A549 (cell line): ENCODE measurements at regions not wholly inside any gene's neighbourhood (a gene's known extent, or its start where the extent isn't known, plus 50 kb on each side); places are given as distances from the start of the nearest gene placed in this dataset.

Experiments
- ATAC-seq, 2 experiments: fragments of 200-7000 bp in 1 of 2; fragments of >200 bp in 1 of 2; cut with Nextera tagmentation in 1 of 2; cut with Tn5 transposase in 1 of 2; 3 replicates each; pipeline versions ENCODE4 v1.8.0 to v1.9.1; 2018 to 2020; ENCODE audit warnings: mild to moderate bottlenecking in 1 of 2, moderate library complexity in 1 of 2
- CTCF ChIA-PET: fragments of 300-600 bp; sonication (Branson Sonifier 250); formaldehyde crosslinking; extraction: SDS; loops from one replicate; lab custom pipeline; 2021; ENCODE audit warnings: antibody characterized with exemption, inconsistent platforms; lab: Yijun Ruan, JAX
- POLR2A ChIA-PET: fragments of 350-600 bp; formaldehyde crosslinking; extraction: SDS; loops from one replicate; lab custom pipeline; 2021; ENCODE audit warnings: antibody characterized with exemption, inconsistent platforms; lab: Yijun Ruan, JAX
- DNase-seq, 2 experiments: peaks; one replicate each; pipeline versions ENCODE4 v3.0.0 to v3.0.0-alpha.2; 2011 to 2016; ENCODE audit warnings: low read depth in 1 of 2, low spot score in 1 of 2
- FAIRE-seq: peaks from 2 replicates; lab custom pipeline; 2011; peaks lifted over from hg19 to GRCh38; lab: Jason Lieb, UNC
- H3K27ac ChIP-seq, 2 experiments: fragments of >200 bp; sonication (Bioruptor Twin); formaldehyde crosslinking; 3 replicates each; pipeline ENCODE4 v1.5.1; 2016 to 2017
- H3K4me1 ChIP-seq: fragments of >200 bp; sonication (Bioruptor Twin); formaldehyde crosslinking; 3 replicates; pipeline ENCODE4 v1.6.1; 2016
- H3K4me2 ChIP-seq: fragments of >200 bp; sonication (Bioruptor Twin); formaldehyde crosslinking; 3 replicates; pipeline ENCODE4 v1.6.1; 2016
- H3K4me3 ChIP-seq: fragments of >200 bp; sonication (Bioruptor Twin); formaldehyde crosslinking; 3 replicates; pipeline ENCODE4 v1.5.1; 2016
- H3K9me3 ChIP-seq: fragments of >200 bp; sonication (Bioruptor Twin); formaldehyde crosslinking; 3 replicates; pipeline ENCODE4 v1.6.1; 2016
- CBX2 ChIP-seq: fragments of 200-600 bp; sonication (generic); IDR thresholded peaks from 2 replicates; pipeline ENCODE4 v1.6.1; 2016; ENCODE audit warnings: low read depth, mild to moderate bottlenecking, borderline replicate concordance
- CHD2 ChIP-seq: fragments of 150-350 bp; IDR thresholded peaks from 2 replicates; pipeline ENCODE4 v1.6.1; 2014; ENCODE audit warnings: low read length; ENCODE audit not compliant: partially characterized antibody
- CHD4 ChIP-seq: fragments of 200-600 bp; sonication (generic); IDR thresholded peaks from 2 replicates; pipeline ENCODE4 v1.6.1; 2016; ENCODE audit warnings: antibody characterized with exemption, mild to moderate bottlenecking, borderline replicate concordance
- EHMT2 ChIP-seq: fragments of 200-600 bp; sonication (generic); IDR thresholded peaks from 2 replicates; pipeline ENCODE4 v1.6.1; 2016; ENCODE audit warnings: antibody characterized with exemption, low read depth, mild to moderate bottlenecking, moderate library complexity
- FOSL2 ChIP-seq, 2 experiments: fragments of 450-650 bp in 1 of 2; fragments of >200 bp in 1 of 2; sonication (Bioruptor Twin) in 1 of 2; formaldehyde crosslinking; IDR thresholded peaks; 2 replicates each; pipeline versions ENCODE4 v1.5.0 to v1.6.1; 2016 to 2020; ENCODE audit warnings: mild to moderate bottlenecking in 1 of 2, moderate library complexity in 1 of 2
- HDAC2 ChIP-seq: fragments of 200-600 bp; sonication (generic); IDR thresholded peaks from 2 replicates; pipeline ENCODE4 v1.6.1; 2016
- HEYL ChIP-seq: fragments of 250-450 bp; sonication (Bioruptor Pico); IDR thresholded peaks from 2 replicates; pipeline ENCODE4 v1.8.0; 2021; ENCODE audit warnings: mild to moderate bottlenecking, moderate library complexity
- HOXA7 ChIP-seq: fragments of 250-450 bp; sonication (Bioruptor Pico); IDR thresholded peaks from 2 replicates; pipeline ENCODE4 v1.5.0; 2020; ENCODE audit warnings: mild to moderate bottlenecking, moderate library complexity
- HOXB13 ChIP-seq: fragments of 250-450 bp; sonication (Bioruptor Pico); IDR thresholded peaks from 2 replicates; pipeline ENCODE4 v1.5.0; 2020; ENCODE audit warnings: low read depth, mild to moderate bottlenecking, moderate library complexity
- KDM1A ChIP-seq: fragments of 200-600 bp; sonication (generic); IDR thresholded peaks from 2 replicates; pipeline ENCODE4 v1.6.1; 2016; ENCODE audit warnings: low read depth, mild to moderate bottlenecking
- KDM5A ChIP-seq: fragments of 200-600 bp; sonication (generic); IDR thresholded peaks from 2 replicates; pipeline ENCODE4 v1.6.1; 2016; ENCODE audit warnings: antibody characterized with exemption, mild to moderate bottlenecking
- NFE2L2 ChIP-seq: fragments of 150-350 bp; conservative IDR thresholded peaks from 2 replicates; pipeline ENCODE4 v1.6.1; 2014; ENCODE audit warnings: low read length
- NR3C1 ChIP-seq: fragments of >200 bp; sonication (Bioruptor Twin); formaldehyde crosslinking; IDR thresholded peaks from 3 replicates; pipeline ENCODE4 v1.6.1; 2017
- POLR2AphosphoS2 ChIP-seq: conservative IDR thresholded peaks from 2 replicates; pipeline ENCODE4 v1.6.1; 2012; ENCODE audit warnings: low read length, improper control_type of control experiment, inconsistent platforms
- TP53 ChIP-seq: fragments of 250-450 bp; sonication (Bioruptor Pico); IDR thresholded peaks from 2 replicates; pipeline ENCODE4 v1.5.0; 2021; ENCODE audit warnings: mild to moderate bottlenecking, moderate library complexity
- ZC3H11A ChIP-seq: fragments of 450-650 bp; IDR thresholded peaks from 2 replicates; pipeline ENCODE4 v1.6.1; 2014; ENCODE audit warnings: antibody characterized with exemption, mild to moderate bottlenecking
- ZFP36 ChIP-seq: fragments of 450-650 bp; IDR thresholded peaks from 2 replicates; pipeline ENCODE4 v1.6.1; 2014; ENCODE audit warnings: borderline replicate concordance; ENCODE audit not compliant: partially characterized antibody
- WGBS: methylation state at CpG from one replicate; pipeline ENCODE4 v1.1.6; 2017; ENCODE audit errors: missing lambda C conversion rate; 5-methylcytosine and 5-hydroxymethylcytosine counted together
- TF ChIP-seq, protein P1 (sequence below): fragments of 250-450 bp; sonication (Bioruptor Pico); IDR thresholded peaks from 2 replicates; pipeline ENCODE4 v1.5.0; 2021; ENCODE audit warnings: mild to moderate bottlenecking, moderate library complexity, borderline replicate concordance
- TF ChIP-seq, protein P2 (sequence below): IDR thresholded peaks from 2 replicates; pipeline ENCODE4 v1.6.1; 2012
- TF ChIP-seq, protein P3 (sequence below): fragments of >200 bp; sonication (Bioruptor Twin); formaldehyde crosslinking; IDR thresholded peaks from 2 replicates; pipeline ENCODE4 v1.6.1; 2016
- TF ChIP-seq, protein P4 (sequence below): fragments of 250-450 bp; sonication (Bioruptor Pico); IDR thresholded peaks from 2 replicates; pipeline ENCODE4 v1.5.0; 2020; ENCODE audit warnings: low read depth, mild to moderate bottlenecking, moderate library complexity
- TF ChIP-seq, protein P5 (sequence below): fragments of 150-350 bp; IDR thresholded peaks from 2 replicates; pipeline ENCODE4 v1.6.1; 2014; ENCODE audit warnings: low read depth, mild to moderate bottlenecking, low read length

DNA sequence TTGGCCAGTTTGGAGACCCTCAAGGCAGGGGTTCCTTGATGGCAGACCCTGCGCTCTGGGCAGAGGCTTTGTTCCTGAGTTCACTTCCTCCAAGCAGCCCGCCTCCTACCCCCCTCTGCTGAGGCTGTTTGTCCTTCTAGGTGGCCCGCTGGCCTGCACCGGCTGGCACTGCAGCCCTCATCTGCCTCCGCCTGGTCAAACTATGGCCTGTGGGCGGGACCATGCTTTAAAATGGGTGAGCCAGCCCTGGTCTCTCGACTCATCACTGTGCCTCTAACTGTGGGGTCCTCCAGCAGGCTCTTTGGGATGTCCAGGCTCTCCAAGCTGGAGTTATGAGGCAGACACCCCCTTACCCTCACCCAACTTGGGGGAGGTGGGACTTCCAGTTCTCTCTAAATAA lies 78.9 kb upstream of the SLC22A11 start (continued):
- TF ChIP-seq, protein P1, sequence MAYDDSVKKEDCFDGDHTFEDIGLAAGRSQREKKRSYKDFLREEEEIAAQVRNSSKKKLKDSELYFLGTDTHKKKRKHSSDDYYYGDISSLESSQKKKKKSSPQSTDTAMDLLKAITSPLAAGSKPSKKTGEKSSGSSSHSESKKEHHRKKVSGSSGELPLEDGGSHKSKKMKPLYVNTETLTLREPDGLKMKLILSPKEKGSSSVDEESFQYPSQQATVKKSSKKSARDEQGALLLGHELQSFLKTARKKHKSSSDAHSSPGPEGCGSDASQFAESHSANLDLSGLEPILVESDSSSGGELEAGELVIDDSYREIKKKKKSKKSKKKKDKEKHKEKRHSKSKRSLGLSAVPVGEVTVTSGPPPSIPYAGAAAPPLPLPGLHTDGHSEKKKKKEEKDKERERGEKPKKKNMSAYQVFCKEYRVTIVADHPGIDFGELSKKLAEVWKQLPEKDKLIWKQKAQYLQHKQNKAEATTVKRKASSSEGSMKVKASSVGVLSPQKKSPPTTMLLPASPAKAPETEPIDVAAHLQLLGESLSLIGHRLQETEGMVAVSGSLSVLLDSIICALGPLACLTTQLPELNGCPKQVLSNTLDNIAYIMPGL = no peak

DNA sequence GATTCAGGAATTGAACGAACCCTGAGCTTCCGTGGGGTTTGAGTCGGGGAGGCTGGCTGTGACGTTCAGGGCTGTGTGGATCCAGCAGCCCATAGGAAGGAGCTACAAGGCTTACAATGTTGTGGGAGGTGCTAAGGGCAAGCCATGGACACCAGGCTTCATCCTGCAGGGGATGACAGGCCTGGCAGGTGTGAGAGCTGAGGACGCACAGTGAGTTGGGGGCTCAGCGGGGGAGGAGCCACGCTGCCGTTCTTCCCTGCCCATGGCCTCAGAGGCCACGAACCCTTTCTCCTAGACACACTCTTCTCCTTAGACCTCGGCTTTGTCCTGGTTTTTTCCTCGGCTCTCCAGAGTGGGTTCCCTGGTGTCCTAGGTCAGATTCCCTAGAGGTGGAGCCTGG lies 78.1 kb upstream of the SLC22A11 start:
- WGBS = 49% methylated on average over 11 of the region's 11 CpGs
- ATAC-seq = no peak; a peak in 1 of 6 replicates
- Histone ChIP-seq H3K4me1 (no peaks in the 10 kb centered on the region), H3K9me3 (no peaks in the 10 kb centered on the region), H3K4me2 (no peak overlapping the region), H3K4me3 (no peak overlapping the region), H3K27ac (no peak overlapping the region)
- TF ChIP-seq, protein P2, sequence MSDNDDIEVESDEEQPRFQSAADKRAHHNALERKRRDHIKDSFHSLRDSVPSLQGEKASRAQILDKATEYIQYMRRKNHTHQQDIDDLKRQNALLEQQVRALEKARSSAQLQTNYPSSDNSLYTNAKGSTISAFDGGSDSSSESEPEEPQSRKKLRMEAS = no peak
- TF ChIP-seq, protein P3, sequence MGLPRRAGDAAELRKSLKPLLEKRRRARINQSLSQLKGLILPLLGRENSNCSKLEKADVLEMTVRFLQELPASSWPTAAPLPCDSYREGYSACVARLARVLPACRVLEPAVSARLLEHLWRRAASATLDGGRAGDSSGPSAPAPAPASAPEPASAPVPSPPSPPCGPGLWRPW = no peak
- TF ChIP-seq ZFP36 (no peak), HOXB13 (no peak)
- TF ChIP-seq, protein P4, sequence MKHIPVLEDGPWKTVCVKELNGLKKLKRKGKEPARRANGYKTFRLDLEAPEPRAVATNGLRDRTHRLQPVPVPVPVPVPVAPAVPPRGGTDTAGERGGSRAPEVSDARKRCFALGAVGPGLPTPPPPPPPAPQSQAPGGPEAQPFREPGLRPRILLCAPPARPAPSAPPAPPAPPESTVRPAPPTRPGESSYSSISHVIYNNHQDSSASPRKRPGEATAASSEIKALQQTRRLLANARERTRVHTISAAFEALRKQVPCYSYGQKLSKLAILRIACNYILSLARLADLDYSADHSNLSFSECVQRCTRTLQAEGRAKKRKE (CRISPR knock-in tag) = no peak
- CTCF ChIA-PET = interaction anchor here (0.9 to 2.0 kb wide), 5 partner anchors 12 to 211 kb away, joined by 3 to 19 read pairs (median 4); no protein-coding TSS in a partner anchor
- POLR2A ChIA-PET = no interaction called here
- DNase-seq = no peak
- FAIRE-seq = no peak

DNA sequence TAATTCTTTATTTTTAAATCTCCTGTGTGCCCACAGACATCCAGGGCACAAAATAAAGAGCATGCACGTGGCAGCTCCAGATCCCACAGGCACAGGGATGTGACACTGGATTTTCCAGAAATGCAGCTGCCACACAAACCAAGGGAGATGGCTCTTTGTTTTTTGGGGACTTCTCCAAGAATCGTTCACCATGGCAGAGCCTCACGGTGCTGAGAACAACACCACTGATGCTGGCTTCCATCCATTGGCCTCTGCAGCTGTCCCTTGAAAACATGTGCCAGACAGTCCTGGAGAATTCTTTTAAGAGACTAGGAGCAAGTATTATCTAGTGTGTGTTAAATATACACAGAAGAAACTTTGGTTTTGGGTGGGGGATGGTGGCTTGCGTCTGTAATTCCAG lies 73.2 kb upstream of the SLC22A11 start:
- POLR2A ChIA-PET = no interaction called here
- CTCF ChIA-PET = interaction anchor here (0.6 to 2.3 kb wide), 4 partner anchors 33 to 326 kb away, joined by 3 to 8 read pairs (median 4); no protein-coding TSS in a partner anchor

More for the DNA sequence above, 73.2 kb upstream of the SLC22A11 start:
- Histone ChIP-seq H3K4me2 (no peak overlapping the region), H3K9me3 (no peaks in the 10 kb centered on the region), H3K4me1 (no peaks in the 10 kb centered on the region), H3K27ac (no peak overlapping the region)
- 4% methylated on average over 4 of the region's 4 CpGs for WGBS
- DNase-seq = no peak
- no peak for ATAC-seq
- TF ChIP-seq FOSL2 (IDR thresholded peaks at IDR 0.05) (no peak), FOSL2 (CRISPR knock-in tag; IDR thresholded peaks at IDR 0.05) (no peak), HEYL (CRISPR knock-in tag) (no peak), HDAC2 (no peak), KDM1A (no peak), POLR2AphosphoS2 (no peak), TP53 (no peak), KDM5A (no peak), HOXA7 (CRISPR knock-in tag) (no peak), CHD4 (no peak), ZC3H11A (no peak), NFE2L2 (no peak), EHMT2 (no peak), CBX2 (no peak), CHD2 (no peak), NR3C1 (no peak)
- TF ChIP-seq, protein P5, sequence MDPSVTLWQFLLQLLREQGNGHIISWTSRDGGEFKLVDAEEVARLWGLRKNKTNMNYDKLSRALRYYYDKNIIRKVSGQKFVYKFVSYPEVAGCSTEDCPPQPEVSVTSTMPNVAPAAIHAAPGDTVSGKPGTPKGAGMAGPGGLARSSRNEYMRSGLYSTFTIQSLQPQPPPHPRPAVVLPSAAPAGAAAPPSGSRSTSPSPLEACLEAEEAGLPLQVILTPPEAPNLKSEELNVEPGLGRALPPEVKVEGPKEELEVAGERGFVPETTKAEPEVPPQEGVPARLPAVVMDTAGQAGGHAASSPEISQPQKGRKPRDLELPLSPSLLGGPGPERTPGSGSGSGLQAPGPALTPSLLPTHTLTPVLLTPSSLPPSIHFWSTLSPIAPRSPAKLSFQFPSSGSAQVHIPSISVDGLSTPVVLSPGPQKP = no peak
- TF ChIP-seq, protein P4 (CRISPR knock-in tag) = no peak
- TF ChIP-seq, all 56 proteins: peak for 0
- FAIRE-seq = no peak
- no peak overlapping the region for H3K4me3 ChIP-seq
